Liver (tissue), 3 donors: ENCODE measurements at regions not wholly inside any gene's neighbourhood (a gene's known extent, or its start where the extent isn't known, plus 50 kb on each side); places are given as distances from the start of the nearest gene placed in this dataset.

Experiments
- ATF3 ChIP-seq: IDR thresholded peaks from 2 replicates; pipeline ENCODE4 v1.6.1; 2016; ENCODE audit warnings: antibody characterized with exemption
- CTCF ChIP-seq: fragments of 150-350 bp; IDR thresholded peaks from 2 replicates; pipeline ENCODE4 v1.5.1; 2017; ENCODE audit warnings: improper control_type of control experiment, low read depth, low read length; ENCODE audit not compliant: missing input control
- EGR1 ChIP-seq, 2 donors: IDR thresholded peaks; 2 replicates each; pipeline ENCODE4 v1.6.1; 2016 to 2018; ENCODE audit warnings: antibody characterized with exemption in 2 of 2, low read depth in 2 of 2
- FOXA1 ChIP-seq: IDR thresholded peaks from 2 replicates; pipeline ENCODE4 v1.6.1; 2016; ENCODE audit warnings: antibody characterized with exemption
- GABPA ChIP-seq, 2 donors: IDR thresholded peaks in 1 of 2; conservative IDR thresholded peaks in 1 of 2; 2 replicates each; pipeline ENCODE4 v1.6.1; 2016; ENCODE audit warnings: antibody characterized with exemption in 2 of 2, mild to moderate bottlenecking in 1 of 2, moderate library complexity in 1 of 2
- MAX ChIP-seq: IDR thresholded peaks from 2 replicates; pipeline ENCODE4 v1.6.1; 2016; ENCODE audit warnings: antibody characterized with exemption
- NR2F2 ChIP-seq: IDR thresholded peaks from 2 replicates; pipeline ENCODE4 v1.6.1; 2016; ENCODE audit warnings: antibody characterized with exemption
- RAD21 ChIP-seq, 2 donors: IDR thresholded peaks; 2 replicates each; pipeline ENCODE4 v1.6.1; 2016; ENCODE audit warnings: antibody characterized with exemption in 2 of 2, mild to moderate bottlenecking in 2 of 2
- RXRA ChIP-seq, 2 donors: IDR thresholded peaks; 2 replicates each; pipeline ENCODE4 v1.6.1; 2017 to 2018; ENCODE audit warnings: antibody characterized with exemption in 2 of 2, mild to moderate bottlenecking in 1 of 2
- SP1 ChIP-seq: IDR thresholded peaks from 2 replicates; pipeline ENCODE4 v1.6.1; 2018; ENCODE audit warnings: antibody characterized with exemption, mild to moderate bottlenecking
- TAF1 ChIP-seq: conservative IDR thresholded peaks from 2 replicates; pipeline ENCODE4 v1.6.1; 2016; ENCODE audit warnings: antibody characterized with exemption, mild to moderate bottlenecking
- YY1 ChIP-seq: IDR thresholded peaks from 2 replicates; pipeline ENCODE4 v1.6.1; 2016; ENCODE audit warnings: antibody characterized with exemption, mild to moderate bottlenecking
- ZBTB33 ChIP-seq: IDR thresholded peaks from 2 replicates; pipeline ENCODE4 v1.6.1; 2016; ENCODE audit warnings: antibody characterized with exemption
- donor health status: healthy.
- donor health status: healthy.

- no peak for TF ChIP-seq CTCF
- no peak for TF ChIP-seq TAF1
- no peak for TF ChIP-seq RAD21 (IDR thresholded peaks at IDR 0.05)
- TF ChIP-seq YY1 = no peak
- no peak for TF ChIP-seq ATF3
- no peak for TF ChIP-seq NR2F2
- no peak for TF ChIP-seq EGR1 (IDR thresholded peaks at IDR 0.05; ENCODE audit: low read depth in 2 of 2)
- TF ChIP-seq GABPA (IDR thresholded peaks at IDR 0.05 in 1 of 2, conservative IDR thresholded peaks at IDR 0.05 in 1 of 2) = no peak
- TF ChIP-seq RXRA (IDR thresholded peaks at IDR 0.05) = no peak
- no peak for TF ChIP-seq MAX
- TF ChIP-seq SP1 = no peak
- no peak for TF ChIP-seq FOXA1
- TF ChIP-seq ZBTB33 = no peak
Observed at GRCh38 chr18:77550625-77551024, 301.0 kb downstream of the GALR1 start.
